ENCODE measurements at regions not wholly inside any gene's neighbourhood (a gene's known extent, or its start where the extent isn't known, plus 50 kb on each side); places are given as distances from the start of the nearest gene placed in this dataset.

GRCh38 chr4:141570290-141570689 is 66.1 kb upstream of the IL15 start:
- H3K4me3 ChIP-seq, result no peak overlapping the region
- H3K4me1 ChIP-seq, result no peaks in the 10 kb centered on the region
- no peak for DNase-seq
- no peaks in the 10 kb centered on the region for H3K27me3 ChIP-seq
- H3K36me3 ChIP-seq, result no peaks in the 10 kb centered on the region
- TF ChIP-seq, protein P1, sequence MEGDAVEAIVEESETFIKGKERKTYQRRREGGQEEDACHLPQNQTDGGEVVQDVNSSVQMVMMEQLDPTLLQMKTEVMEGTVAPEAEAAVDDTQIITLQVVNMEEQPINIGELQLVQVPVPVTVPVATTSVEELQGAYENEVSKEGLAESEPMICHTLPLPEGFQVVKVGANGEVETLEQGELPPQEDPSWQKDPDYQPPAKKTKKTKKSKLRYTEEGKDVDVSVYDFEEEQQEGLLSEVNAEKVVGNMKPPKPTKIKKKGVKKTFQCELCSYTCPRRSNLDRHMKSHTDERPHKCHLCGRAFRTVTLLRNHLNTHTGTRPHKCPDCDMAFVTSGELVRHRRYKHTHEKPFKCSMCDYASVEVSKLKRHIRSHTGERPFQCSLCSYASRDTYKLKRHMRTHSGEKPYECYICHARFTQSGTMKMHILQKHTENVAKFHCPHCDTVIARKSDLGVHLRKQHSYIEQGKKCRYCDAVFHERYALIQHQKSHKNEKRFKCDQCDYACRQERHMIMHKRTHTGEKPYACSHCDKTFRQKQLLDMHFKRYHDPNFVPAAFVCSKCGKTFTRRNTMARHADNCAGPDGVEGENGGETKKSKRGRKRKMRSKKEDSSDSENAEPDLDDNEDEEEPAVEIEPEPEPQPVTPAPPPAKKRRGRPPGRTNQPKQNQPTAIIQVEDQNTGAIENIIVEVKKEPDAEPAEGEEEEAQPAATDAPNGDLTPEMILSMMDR (IDR thresholded peaks at IDR 0.05), result no peak
- no peak for ATAC-seq
- peaks cover 0 to 3% (median 0%) of the 10 kb centered on the region in 11 donors for H3K9me3 ChIP-seq
- no peak overlapping the region for H3K27ac ChIP-seq
- intact Hi-C loops (cut with DNase I), result no loop called here

- DNase-seq, result no peak
- TF ChIP-seq, protein P1 (IDR thresholded peaks at IDR 0.05), result no peak
- H3K4me3 ChIP-seq, result no peak overlapping the region
- WGBS, 2 donors, result 89 to 92% methylated on average over 2 of the region's 2 CpGs
- intact Hi-C loops (cut with DNase I), result no loop called here
- H3K27ac ChIP-seq, result no peak overlapping the region
- H3K9me3 ChIP-seq, result peaks cover 0 to 3% (median 0%) of the 10 kb centered on the region in 11 donors
- H3K4me1 ChIP-seq, result no peaks in the 10 kb centered on the region
- ATAC-seq, result no peak
- no peaks in the 10 kb centered on the region for H3K27me3 ChIP-seq
- H3K36me3 ChIP-seq, result no peaks in the 10 kb centered on the region
These were observed 65.0 kb upstream of the IL15 start for GRCh38 chr4:141571362-141571761.

DNA sequence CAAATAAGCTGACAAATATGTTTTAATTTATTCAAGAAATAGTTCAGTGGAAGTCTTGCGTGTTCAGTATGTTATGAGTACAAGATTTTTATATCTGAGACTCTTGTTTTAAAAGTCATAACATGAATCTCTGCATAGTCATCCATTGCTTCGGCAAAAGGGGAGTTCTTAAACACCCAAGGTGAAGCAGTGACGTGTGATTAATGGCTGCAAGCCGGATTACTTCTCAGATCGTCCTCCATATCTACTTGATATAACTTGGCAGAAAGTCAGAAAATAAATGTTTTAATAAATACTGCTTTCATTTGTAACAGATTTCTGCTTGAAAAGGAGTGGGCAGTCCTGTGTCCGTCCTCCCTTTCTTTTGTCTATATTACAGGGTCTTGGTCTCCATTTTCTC is 64.6 kb upstream of the IL15 start:
- WGBS, 2 donors, result 75 to 80% methylated on average over 6 of the region's 6 CpGs
- no peak for ATAC-seq
- no peaks in the 10 kb centered on the region for H3K27me3 ChIP-seq

GRCh38 chr4:141573678-141574077 is 62.7 kb upstream of the IL15 start:
- Histone ChIP-seq H3K4me1 (no peaks in the 10 kb centered on the region), H3K27ac (no peak overlapping the region), H3K27me3 (no peaks in the 10 kb centered on the region), H3K36me3 (no peaks in the 10 kb centered on the region), H3K4me3 (no peak overlapping the region), H3K9me3 (peaks cover 0 to 3% (median 0%) of the 10 kb centered on the region in 11 donors)
- ATAC-seq (no peak), DNase-seq (no peak)
- TF ChIP-seq, protein P1 (IDR thresholded peaks at IDR 0.05), result no peak
- intact Hi-C loops (cut with DNase I), result no loop called here

More for the DNA sequence above, 64.6 kb upstream of the IL15 start:
- intact Hi-C loops (cut with DNase I), result no loop called here
- H3K4me3 ChIP-seq, result no peak overlapping the region
- peaks cover 0 to 3% (median 0%) of the 10 kb centered on the region in 11 donors for H3K9me3 ChIP-seq
- H3K36me3 ChIP-seq, result no peaks in the 10 kb centered on the region
- H3K4me1 ChIP-seq, result no peaks in the 10 kb centered on the region
- TF ChIP-seq, protein P1 (IDR thresholded peaks at IDR 0.05), result no peak
- no peak for DNase-seq
- H3K27ac ChIP-seq, result no peak overlapping the region

- DNase-seq, result no peak
These were observed 60.5 kb upstream of the IL15 start for GRCh38 chr4:141575884-141576283.

More at GRCh38 chr4:141575884-141576283, 60.5 kb upstream of the IL15 start:
- intact Hi-C loops (cut with DNase I), result no loop called here
- WGBS, 2 donors, result 63 to 79% methylated on average over 4 of the region's 4 CpGs
- Histone ChIP-seq H3K27ac (no peak overlapping the region), H3K9me3 (peaks cover 0 to 3% (median 0%) of the 10 kb centered on the region in 11 donors), H3K36me3 (no peaks in the 10 kb centered on the region), H3K4me3 (no peak overlapping the region), H3K4me1 (no peaks in the 10 kb centered on the region), H3K27me3 (no peaks in the 10 kb centered on the region)
- TF ChIP-seq, protein P1 (IDR thresholded peaks at IDR 0.05), result no peak
- ATAC-seq, result no peak

Measured in heart right ventricle (tissue), 16 donors.